HEK293 (cell line): ENCODE measurements at regions not wholly inside any gene's neighbourhood (a gene's known extent, or its start where the extent isn't known, plus 50 kb on each side); places are given as distances from the start of the nearest gene placed in this dataset.

Experiments used
- CTCF ChIA-PET: fragments of 350-600 bp; formaldehyde crosslinking; extraction: SDS; loops from one replicate; lab custom pipeline; 2021; ENCODE audit warnings: antibody characterized with exemption; lab: Yijun Ruan, JAX
- POLR2A ChIA-PET: fragments of 300-600 bp; formaldehyde crosslinking; extraction: SDS; loops from one replicate; lab custom pipeline; 2020; ENCODE audit warnings: antibody characterized with exemption, inconsistent platforms; lab: Yijun Ruan, JAX
- H3K27ac ChIP-seq: fragments of 200-500 bp; sonication (Bioruptor generic); 2 replicates; pipeline ENCODE4 v1.5.1; 2014; ENCODE audit warnings: low read depth, low read length, control low read depth, inconsistent platforms; ENCODE audit errors: extremely low read depth
- H3K36me3 ChIP-seq, 2 experiments: fragments of 200-500 bp in 1 of 2; sonication (Bioruptor generic) in 1 of 2; 1 replicate in 1 of 2; 2 replicates in 1 of 2; pipeline ENCODE4 v1.5.1; 2014 to 2017; ENCODE audit warnings: inconsistent platforms in 2 of 2, low read length in 2 of 2; ENCODE audit not compliant: control insufficient read depth in 2 of 2, insufficient read depth in 1 of 2
- H3K4me1 ChIP-seq: fragments of 200-500 bp; sonication (Bioruptor generic); 2 replicates; pipeline ENCODE4 v1.5.1; 2014; ENCODE audit warnings: mild to moderate bottlenecking, low read length, inconsistent platforms; ENCODE audit not compliant: control insufficient read depth, insufficient read depth
- H3K4me3 ChIP-seq: 2 replicates; pipeline ENCODE4 v1.5.1; 2011; ENCODE audit warnings: low read depth, mild to moderate bottlenecking, control low read depth, low read length, moderate library complexity
- H3K9me3 ChIP-seq: fragments of 200-500 bp; sonication (Bioruptor generic); 2 replicates; pipeline ENCODE4 v1.5.1; 2014; ENCODE audit warnings: low read depth, low read length, inconsistent platforms; ENCODE audit not compliant: control insufficient read depth, insufficient read depth
- AEBP2 ChIP-seq: fragments of 450-650 bp; formaldehyde crosslinking; IDR thresholded peaks from 2 replicates; pipeline ENCODE4 v1.5.1; 2016; ENCODE audit warnings: missing biosample characterization, missing genetic modification characterization, borderline replicate concordance
- ATF2 ChIP-seq: fragments of 450-650 bp; formaldehyde crosslinking; IDR thresholded peaks from 2 replicates; pipeline ENCODE4 v1.5.1; 2016; ENCODE audit warnings: missing biosample characterization, missing genetic modification characterization, low read depth
- INSM2 ChIP-seq: fragments of 450-650 bp; formaldehyde crosslinking; IDR thresholded peaks from 2 replicates; pipeline ENCODE4 v1.5.1; 2016; ENCODE audit warnings: missing biosample characterization, missing genetic modification characterization
- KLF17 ChIP-seq: fragments of 450-650 bp; formaldehyde crosslinking; IDR thresholded peaks from 2 replicates; pipeline ENCODE4 v1.5.1; 2016; ENCODE audit warnings: missing biosample characterization, missing genetic modification characterization
- KLF7 ChIP-seq: fragments of 450-650 bp; formaldehyde crosslinking; IDR thresholded peaks from 2 replicates; pipeline ENCODE4 v1.5.1; 2016; ENCODE audit warnings: missing biosample characterization, missing genetic modification characterization, borderline replicate concordance
- OSR2 ChIP-seq: fragments of 450-650 bp; formaldehyde crosslinking; IDR thresholded peaks from 2 replicates; pipeline ENCODE4 v1.5.1; 2016; ENCODE audit warnings: missing biosample characterization, missing genetic modification characterization
- PRDM2 ChIP-seq: fragments of 450-650 bp; formaldehyde crosslinking; IDR thresholded peaks from 2 replicates; pipeline ENCODE4 v1.5.1; 2016; ENCODE audit warnings: missing biosample characterization, missing genetic modification characterization, borderline replicate concordance
- ZBTB44 ChIP-seq: fragments of 450-650 bp; IDR thresholded peaks from 2 replicates; pipeline ENCODE4 v1.5.1; 2018; ENCODE audit warnings: missing biosample characterization, mild to moderate bottlenecking, missing genetic modification characterization
- ZNF16 ChIP-seq: fragments of 450-650 bp; formaldehyde crosslinking; IDR thresholded peaks from 2 replicates; pipeline ENCODE4 v1.5.1; 2016; ENCODE audit warnings: low read depth, missing biosample characterization, missing genetic modification characterization
- ZNF48 ChIP-seq: fragments of 450-650 bp; formaldehyde crosslinking; IDR thresholded peaks from 2 replicates; pipeline ENCODE4 v1.5.1; 2016; ENCODE audit warnings: missing biosample characterization, missing genetic modification characterization
- ZNF585B ChIP-seq: fragments of 450-650 bp; formaldehyde crosslinking; IDR thresholded peaks from 2 replicates; pipeline ENCODE4 v1.5.1; 2016; ENCODE audit warnings: missing biosample characterization, missing genetic modification characterization
- ZNF626 ChIP-seq: fragments of 450-650 bp; sonication (Bioruptor Pico); formaldehyde crosslinking; IDR thresholded peaks from 2 replicates; pipeline ENCODE4 v1.5.1; 2018; ENCODE audit warnings: missing biosample characterization, missing genetic modification characterization, inconsistent platforms
- ZNF645 ChIP-seq: fragments of 450-650 bp; formaldehyde crosslinking; IDR thresholded peaks from 2 replicates; pipeline ENCODE4; 2016; ENCODE audit warnings: missing biosample characterization, missing genetic modification characterization
- ZNF664 ChIP-seq: fragments of 450-650 bp; formaldehyde crosslinking; IDR thresholded peaks from 2 replicates; pipeline ENCODE4 v1.5.1; 2016; ENCODE audit warnings: missing biosample characterization, missing genetic modification characterization
- ZNF768 ChIP-seq: fragments of 450-650 bp; formaldehyde crosslinking; IDR thresholded peaks from 2 replicates; pipeline ENCODE4 v1.5.1; 2018; ENCODE audit warnings: missing biosample characterization, mild to moderate bottlenecking, missing genetic modification characterization
- ZNF830 ChIP-seq: fragments of 450-650 bp; IDR thresholded peaks from 2 replicates; pipeline ENCODE4 v1.5.0; 2018; ENCODE audit warnings: missing biosample characterization, missing genetic modification characterization, low read depth, mild to moderate bottlenecking, moderate library complexity

GRCh38 chr4:143773998-143774895, 73.8 kb upstream of the FREM3 start (continued):
- no peak for TF ChIP-seq OSR2 (tag by site-specific recombination)
- TF ChIP-seq INSM2 (tag by site-specific recombination), result no peak
- no peak for TF ChIP-seq ZNF830 (tag by site-specific recombination)
- TF ChIP-seq AEBP2 (tag by site-specific recombination), result no peak
- peak; percentile 73 for TF ChIP-seq ATF2 (tag by site-specific recombination)
- TF ChIP-seq KLF7 (tag by site-specific recombination), result no peak
- TF ChIP-seq ZNF585B, result no peak

GRCh38 chr4:143771269-143771668, 70.8 kb upstream of the FREM3 start:
- ChIA-PET CTCF (no interaction called here), POLR2A (no interaction called here)
- TF ChIP-seq ZNF48 (tag by site-specific recombination), result no peak
- no peak for TF ChIP-seq ZNF16 (tag by site-specific recombination)
- TF ChIP-seq ZNF664 (tag by site-specific recombination), result no peak
- TF ChIP-seq ZNF645 (tag by site-specific recombination), result no peak
- H3K4me1 ChIP-seq, result no peaks in the 10 kb centered on the region
- no peaks in the 10 kb centered on the region for H3K36me3 ChIP-seq
- no peaks in the 10 kb centered on the region for H3K9me3 ChIP-seq
- H3K4me3 ChIP-seq, result no peak overlapping the region
- H3K27ac ChIP-seq, result no peak overlapping the region

GRCh38 chr4:143768007-143768591, 67.6 kb upstream of the FREM3 start:
- Histone ChIP-seq H3K9me3 (no peaks in the 10 kb centered on the region), H3K27ac (no peak overlapping the region), H3K4me1 (no peaks in the 10 kb centered on the region), H3K4me3 (no peak overlapping the region), H3K36me3 (no peaks in the 10 kb centered on the region)
- ChIA-PET CTCF (no interaction called here), POLR2A (no interaction called here)
- TF ChIP-seq ZBTB44 (tag by site-specific recombination) (no peak), PRDM2 (no peak), ZNF626 (no peak), ZNF768 (no peak), KLF17 (tag by site-specific recombination) (no peak)
